Caco-2 (cell line): ENCODE measurements at regions not wholly inside any gene's neighbourhood (a gene's known extent, or its start where the extent isn't known, plus 50 kb on each side); places are given as distances from the start of the nearest gene placed in this dataset.

Experiments used
- BruUV-seq: library from RNA; stranded (reverse); fragments of 400-500 nt; replicated peaks from 2 replicates; lab custom pipeline; 2021; lab: Mats Ljungman, UMichigan
- CTCF ChIA-PET: fragments of 300-600 bp; sonication (Branson Sonifier 250); formaldehyde crosslinking; loops from one replicate; lab custom pipeline; 2022; ENCODE audit warnings: antibody characterized with exemption; lab: Charles Lee
- POLR2A ChIA-PET: fragments of 300-600 bp; sonication (Branson Sonifier 250); formaldehyde crosslinking; loops from one replicate; lab custom pipeline; 2022; ENCODE audit warnings: antibody characterized with exemption; lab: Charles Lee
- DNase-seq, 2 experiments: peaks; one replicate each; pipeline versions ENCODE4 v3.0.0 to v3.0.0-alpha.2; 2020 to 2022
- H3K27me3 ChIP-seq: replicated peaks from 2 replicates; pipeline ENCODE4 v1.6.0; 2011; ENCODE audit warnings: low read length; ENCODE audit not compliant: control insufficient read depth, insufficient read depth
- H3K36me3 ChIP-seq: 2 replicates; pipeline ENCODE4 v1.5.1; 2011; ENCODE audit warnings: low read length; ENCODE audit not compliant: control insufficient read depth, insufficient read depth
- H3K4me1 ChIP-seq: fragments of 250-450 bp; sonication (Bioruptor Pico); 2 replicates; pipeline ENCODE4 v1.5.1; 2020; ENCODE audit warnings: mild to moderate bottlenecking
- H3K4me3 ChIP-seq: 2 replicates; pipeline ENCODE4 v1.5.1; 2011; ENCODE audit warnings: low read depth, mild to moderate bottlenecking, control low read depth, low read length
- H3K9me3 ChIP-seq: fragments of 250-450 bp; sonication (Bioruptor Pico); 2 replicates; pipeline ENCODE4 v1.5.1; 2020; ENCODE audit warnings: mild to moderate bottlenecking, moderate library complexity
- H3K27ac Mint-ChIP-seq: one replicate; pipeline ENCODE4 v1.8.0; 2022; ENCODE audit warnings: mixed read lengths; ENCODE audit not compliant: unreplicated experiment
- H3K27me3 Mint-ChIP-seq: one replicate; pipeline ENCODE4 v1.8.0; 2022; ENCODE audit warnings: mixed read lengths; ENCODE audit not compliant: insufficient read depth, unreplicated experiment
- H3K36me3 Mint-ChIP-seq: one replicate; pipeline ENCODE4 v1.8.0; 2022; ENCODE audit warnings: mild to moderate bottlenecking, mixed read lengths; ENCODE audit not compliant: insufficient read depth, unreplicated experiment
- H3K4me1 Mint-ChIP-seq: one replicate; pipeline ENCODE4 v1.8.0; 2022; ENCODE audit warnings: low read depth, mixed read lengths; ENCODE audit not compliant: unreplicated experiment
- H3K4me3 Mint-ChIP-seq: one replicate; pipeline ENCODE4 v1.8.0; 2022; ENCODE audit warnings: mild to moderate bottlenecking, moderate library complexity, mixed read lengths; ENCODE audit not compliant: unreplicated experiment
- H3K9me3 Mint-ChIP-seq: one replicate; pipeline ENCODE4 v1.8.0; 2022; ENCODE audit warnings: mixed read lengths; ENCODE audit not compliant: unreplicated experiment
- CTCF ChIP-seq, 2 experiments: fragments of 200-600 bp in 1 of 2; IDR thresholded peaks; 1 replicate in 1 of 2; 2 replicates in 1 of 2; pipeline versions ENCODE4 v1.5.1 to v1.8.0; 2011 to 2022; ENCODE audit warnings: antibody characterized with exemption in 1 of 2, control low read depth in 1 of 2, inconsistent platforms in 1 of 2, low read depth in 1 of 2, low read length in 1 of 2, mild to moderate bottlenecking in 1 of 2, moderate library complexity in 1 of 2; ENCODE audit not compliant: insufficient read depth in 1 of 2, severe bottlenecking in 1 of 2, unreplicated experiment in 1 of 2
- intact Hi-C: fragments of 100-400 bp; cut with micrococcal nuclease; formaldehyde crosslinking; loops from one replicate; pipeline ENCODE4 v1.10.0; 2022; ENCODE audit not compliant: unreplicated experiment

DNA sequence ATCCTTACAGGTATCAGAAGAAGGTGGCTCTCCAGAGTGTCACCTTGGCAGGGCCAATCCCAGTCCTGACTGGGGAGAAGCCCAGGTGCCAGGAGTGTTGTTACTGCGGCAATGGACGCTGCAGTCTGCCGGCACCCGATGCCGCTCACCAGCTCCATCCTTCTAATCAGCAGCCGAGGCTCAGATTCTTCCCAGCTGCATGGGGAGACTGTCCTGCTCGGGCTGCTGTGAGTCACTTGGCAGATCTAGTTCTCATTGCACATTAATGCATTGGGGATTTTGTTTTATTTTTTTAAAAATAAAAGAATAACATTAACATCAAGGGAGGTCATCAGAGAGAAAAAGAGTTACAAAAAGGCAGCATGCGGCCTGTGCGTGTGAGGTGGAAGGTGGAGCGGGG lies 115.8 kb downstream of the MTX3 start:
- Mint-ChIP-seq H3K36me3 (no peaks in the 10 kb centered on the region), H3K27ac (no peak overlapping the region), H3K9me3 (peaks cover 8% of the 10 kb centered on the region), H3K4me3 (no peak overlapping the region), H3K4me1 (no peaks in the 10 kb centered on the region), H3K27me3 (no peaks in the 10 kb centered on the region)
- no peak for DNase-seq
- Histone ChIP-seq H3K4me3 (no peak overlapping the region), H3K4me1 (no peaks in the 10 kb centered on the region), H3K36me3 (no peaks in the 10 kb centered on the region), H3K27me3 (no peaks in the 10 kb centered on the region; the same call in 1 of the 2 replicates), H3K9me3 (no peaks in the 10 kb centered on the region)
- no TSS peak for BruUV-seq
- ChIA-PET POLR2A (no interaction called here), CTCF (no interaction called here)
- intact Hi-C loops = loop anchor here (10.0 kb wide), 1 partner anchor 120 kb away; the partner anchor contains the start of gene MTX3
- no peak for TF ChIP-seq CTCF (IDR thresholded peaks at IDR 0.05; ENCODE audit: insufficient read depth in 1 of 2, low read depth in 1 of 2, low read length in 1 of 2, severe bottlenecking in 1 of 2, unreplicated experiment in 1 of 2)

DNA sequence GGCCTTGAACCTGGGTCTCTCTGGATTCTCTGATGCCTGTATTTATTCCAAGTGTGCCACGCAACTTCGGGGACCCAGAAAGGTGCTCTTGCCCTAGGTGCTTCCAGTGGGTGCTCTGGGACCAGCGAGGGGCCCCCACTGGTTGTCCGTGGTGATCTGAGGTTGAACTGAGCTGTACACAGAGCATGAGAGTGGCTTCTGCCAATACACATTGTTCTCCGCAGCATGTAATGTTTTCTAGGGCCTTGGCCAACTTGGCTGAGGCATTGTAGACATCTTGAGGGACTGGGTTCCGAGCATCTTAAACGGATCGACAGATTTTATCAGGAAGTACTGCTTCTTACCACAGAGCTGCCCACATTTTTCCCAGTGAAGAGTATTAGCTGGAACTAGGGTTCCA lies 117.9 kb downstream of the MTX3 start:
- DNase-seq = no peak
- Histone ChIP-seq H3K27me3 (no peaks in the 10 kb centered on the region; the same call in 1 of the 2 replicates), H3K4me3 (no peak overlapping the region), H3K4me1 (no peaks in the 10 kb centered on the region), H3K9me3 (no peaks in the 10 kb centered on the region), H3K36me3 (no peaks in the 10 kb centered on the region)
- Mint-ChIP-seq H3K4me1 (no peaks in the 10 kb centered on the region), H3K27me3 (peaks cover 2% of the 10 kb centered on the region), H3K4me3 (no peak overlapping the region), H3K36me3 (no peaks in the 10 kb centered on the region), H3K9me3 (peaks cover 9% of the 10 kb centered on the region), H3K27ac (no peak overlapping the region)
- no peak for TF ChIP-seq CTCF (IDR thresholded peaks at IDR 0.05; ENCODE audit: insufficient read depth in 1 of 2, low read depth in 1 of 2, low read length in 1 of 2, severe bottlenecking in 1 of 2, unreplicated experiment in 1 of 2)
- no TSS peak for BruUV-seq
- POLR2A ChIA-PET = no interaction called here
- intact Hi-C loops = loop anchor here (10.0 kb wide), 1 partner anchor 122 kb away; the partner anchor contains the start of gene MTX3
- CTCF ChIA-PET = no interaction called here

DNA sequence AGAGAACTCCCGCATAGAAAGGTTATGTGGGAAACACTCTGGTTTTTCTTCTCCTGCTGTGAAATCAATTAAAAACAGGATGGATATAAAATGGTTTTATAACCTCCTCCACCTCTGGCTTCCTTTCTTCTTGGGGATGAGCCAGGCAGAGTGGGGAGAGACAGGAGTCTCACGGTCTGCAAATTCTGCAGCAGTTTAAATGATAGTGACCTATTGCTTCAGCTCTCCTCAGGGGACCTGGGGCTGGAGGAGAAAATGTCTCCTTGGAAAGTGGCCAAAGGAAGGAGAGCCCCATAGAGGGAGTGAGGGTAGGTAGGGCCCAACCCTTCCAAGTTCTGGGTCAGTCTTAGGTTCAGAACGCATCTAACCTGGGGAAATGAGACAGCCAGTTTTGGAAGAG lies 118.8 kb downstream of the MTX3 start:
- Mint-ChIP-seq H3K27ac (no peak overlapping the region), H3K4me1 (no peaks in the 10 kb centered on the region), H3K9me3 (peaks cover 9% of the 10 kb centered on the region), H3K4me3 (no peak overlapping the region), H3K36me3 (no peaks in the 10 kb centered on the region), H3K27me3 (peaks cover 2% of the 10 kb centered on the region)
- no peaks in the 10 kb centered on the region; the same call in 1 of the 2 replicates for H3K27me3 ChIP-seq
- intact Hi-C loops = loop anchor here (10.0 kb wide), 1 partner anchor 123 kb away; the partner anchor contains the start of gene MTX3
- CTCF ChIA-PET = no interaction called here
- no peaks in the 10 kb centered on the region for H3K9me3 ChIP-seq
- DNase-seq = no peak
- POLR2A ChIA-PET = no interaction called here
- H3K4me3 ChIP-seq = no peak overlapping the region
- no peaks in the 10 kb centered on the region for H3K36me3 ChIP-seq
- BruUV-seq = no TSS peak
- H3K4me1 ChIP-seq = no peaks in the 10 kb centered on the region
- TF ChIP-seq CTCF (IDR thresholded peaks at IDR 0.05; ENCODE audit: insufficient read depth in 1 of 2, low read depth in 1 of 2, low read length in 1 of 2, severe bottlenecking in 1 of 2, unreplicated experiment in 1 of 2) = no peak
